ENCODE measurements at regions not wholly inside any gene's neighbourhood (a gene's known extent, or its start where the extent isn't known, plus 50 kb on each side); places are given as distances from the start of the nearest gene placed in this dataset.

DNA sequence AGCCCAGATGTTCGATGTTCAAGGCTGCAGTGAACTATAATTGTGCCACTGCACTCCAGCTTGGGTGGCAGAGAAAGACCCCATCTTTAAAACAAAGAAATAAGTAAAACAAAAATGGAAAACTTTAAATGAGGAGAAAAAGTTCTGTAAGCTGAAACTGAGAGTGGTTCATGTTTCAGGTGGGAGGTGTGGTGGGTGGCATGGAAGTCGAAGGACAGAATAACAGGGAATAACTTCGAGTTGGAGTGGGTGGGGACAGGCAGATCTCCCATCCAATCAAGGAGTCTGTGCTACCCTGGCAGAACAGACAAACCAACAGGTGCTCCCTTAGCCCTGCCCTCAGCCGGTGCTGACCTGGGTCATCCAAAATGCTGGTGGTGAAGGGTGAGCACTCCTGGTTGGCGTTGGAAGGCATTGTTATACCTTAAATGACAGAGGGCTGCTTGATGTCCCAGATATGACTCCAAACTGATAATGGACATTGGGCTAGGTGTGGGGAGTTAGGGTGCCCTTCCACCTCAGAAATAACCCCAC is 328.4 kb downstream of the DYSF start:
- no peak overlapping the region for H2BK20ac ChIP-seq (ENCODE audit: low read length)
- H3K56ac ChIP-seq (replicated peaks; ENCODE audit: insufficient read length, low read depth, low read length), result no peak overlapping the region
- H3K23me2 ChIP-seq (ENCODE audit: low read depth, low read length), result no peaks in the 10 kb centered on the region; the same call in 1 of the 2 replicates
- no peak overlapping the region for H3K23ac ChIP-seq (ENCODE audit: insufficient read length)
- H3K4ac ChIP-seq (replicated peaks; ENCODE audit: insufficient read length, low read depth, low read length), result no peak overlapping the region
- H3K79me2 ChIP-seq (ENCODE audit: control insufficient read depth in 1 of 2, insufficient read depth in 2 of 2, low read length in 2 of 2), result no peaks in the 10 kb centered on the region
- no peak for TF ChIP-seq SIX5 (IDR thresholded peaks at IDR 0.05; ENCODE audit: low read depth, low read length)
- 84% methylated on average over 5 of the region's 5 CpGs; no CpG with 5 or more reads in 1 of the 2 experiments for WGBS, 2 experiments (ENCODE audit: extremely low coverage in 1 of 2, insufficient coverage in 1 of 2, insufficient read length in 1 of 2, insufficient replicate concordance in 2 of 2, low coverage in 1 of 2, low lambda C conversion rate in 2 of 2, missing lambda C conversion rate in 1 of 2)
- H3K9me3 ChIP-seq (ENCODE audit: insufficient read depth in 2 of 2, low read depth in 1 of 2, low read length in 1 of 2), result no peaks in the 10 kb centered on the region
- no peaks in the 10 kb centered on the region for H3K79me1 ChIP-seq (ENCODE audit: low read depth, low read length)
- no peak overlapping the region for H3K14ac ChIP-seq (ENCODE audit: insufficient read length)
- ChIA-PET CTCF (ENCODE audit: partially characterized antibody) (interaction anchor here (0.7 to 8.0 kb wide), 5 partner anchors 9 to 214 kb away, joined by 3 to 107 read pairs (median 3); no protein-coding TSS in a partner anchor), POLR2A (ENCODE audit: partially characterized antibody) (no interaction called here)
- no peak overlapping the region for H2AK5ac ChIP-seq (ENCODE audit: low read depth, low read length)
- no peak overlapping the region for H3K4me2 ChIP-seq (ENCODE audit: insufficient read depth in 1 of 2, low read depth in 2 of 2, low read length in 2 of 2)
- no peak overlapping the region for H4K5ac ChIP-seq (ENCODE audit: insufficient read length, low read depth, low read length)
- no peak overlapping the region for H4K91ac ChIP-seq (replicated peaks; ENCODE audit: insufficient read length, low read length)
- no peak overlapping the region for H2BK15ac ChIP-seq (ENCODE audit: low read length)
- no peaks in the 10 kb centered on the region for H3K27me3 ChIP-seq (replicated peaks in 1 of 4; ENCODE audit: control insufficient read depth in 3 of 4, extremely low read depth in 1 of 4, insufficient read depth in 3 of 4, low read length in 3 of 4)
- no peaks in the 10 kb centered on the region for H4K20me1 ChIP-seq (replicated peaks in 1 of 2; ENCODE audit: control insufficient read depth in 1 of 2, insufficient read depth in 2 of 2, low read length in 2 of 2)
- H3K36me3 ChIP-seq (ENCODE audit: control insufficient read depth in 2 of 4, insufficient read depth in 4 of 4, low read length in 3 of 4), result no peaks in the 10 kb centered on the region
- no peak overlapping the region for H3K9ac ChIP-seq (replicated peaks in 1 of 4; ENCODE audit: extremely low read depth in 1 of 4, low read depth in 3 of 4, low read length in 3 of 4)
- H2BK5ac ChIP-seq (ENCODE audit: low read depth, low read length), result no peak overlapping the region
- H3K4me1 ChIP-seq (replicated peaks in 1 of 4; ENCODE audit: control insufficient read depth in 3 of 4, insufficient read depth in 4 of 4, low read length in 3 of 4), result no peaks in the 10 kb centered on the region
- FAIRE-seq (no peak), DNase-seq (ENCODE audit: low read depth in 1 of 2, low spot score in 2 of 2) (no peak)
- H3K18ac ChIP-seq (ENCODE audit: extremely low read depth, low read length), result no peak overlapping the region
- no peak overlapping the region for H2AFZ ChIP-seq (ENCODE audit: low read length)
- no peak overlapping the region for H2BK12ac ChIP-seq (ENCODE audit: low read depth, low read length)
- no peak overlapping the region for H4K8ac ChIP-seq (ENCODE audit: extremely low read depth, insufficient read depth, low read length)
- no peak overlapping the region for H3K27ac ChIP-seq (ENCODE audit: low read depth, low read length)
- H3K4me3 ChIP-seq (ENCODE audit: extremely low read depth in 1 of 4, insufficient read depth in 2 of 4, low read depth in 3 of 4, low read length in 4 of 4), result no peak overlapping the region
- H2BK120ac ChIP-seq (replicated peaks; ENCODE audit: low read depth, low read length), result no peak overlapping the region
